ENCODE measurements at regions not wholly inside any gene's neighbourhood (a gene's known extent, or its start where the extent isn't known, plus 50 kb on each side); places are given as distances from the start of the nearest gene placed in this dataset.

- TF ChIP-seq CTCF (IDR thresholded peaks at IDR 0.05): no peak
- TF ChIP-seq POLR2A (IDR thresholded peaks at IDR 0.05): no peak
These were observed 267.5 kb downstream of the PTEN start for GRCh38 chr10:88130912-88131311.
